Endothelial cell (in vitro differentiated cells): ENCODE measurements at regions not wholly inside any gene's neighbourhood (a gene's known extent, or its start where the extent isn't known, plus 50 kb on each side); places are given as distances from the start of the nearest gene placed in this dataset.
A peak's percentile ranks its signal among the peaks of the same experiment; 100 is the strongest.

ENCODE experiments used
- DNase-seq: peaks from one replicate; pipeline ENCODE4 v3.0.0; 2021; ENCODE audit warnings: low spot score
- H3K27ac Mint-ChIP-seq: one replicate; pipeline ENCODE4 v1.8.0; 2021; ENCODE audit warnings: mixed read lengths, inconsistent platforms; ENCODE audit not compliant: unreplicated experiment
- H3K27me3 Mint-ChIP-seq: one replicate; pipeline ENCODE4 v1.8.0; 2021; ENCODE audit warnings: mild to moderate bottlenecking, moderate library complexity, mixed read lengths, inconsistent platforms; ENCODE audit not compliant: unreplicated experiment
- H3K36me3 Mint-ChIP-seq: one replicate; pipeline ENCODE4 v1.8.0; 2021; ENCODE audit warnings: mild to moderate bottlenecking, low read depth, mixed read lengths, inconsistent platforms; ENCODE audit not compliant: unreplicated experiment
- H3K4me1 Mint-ChIP-seq: one replicate; pipeline ENCODE4 v1.8.0; 2021; ENCODE audit warnings: mild to moderate bottlenecking, mixed read lengths, inconsistent platforms; ENCODE audit not compliant: unreplicated experiment
- H3K4me3 Mint-ChIP-seq: one replicate; pipeline ENCODE4 v1.8.0; 2021; ENCODE audit warnings: mild to moderate bottlenecking, mixed read lengths, inconsistent platforms; ENCODE audit not compliant: unreplicated experiment
- H3K9me3 Mint-ChIP-seq: one replicate; pipeline ENCODE4 v1.8.0; 2021; ENCODE audit warnings: mixed read lengths, inconsistent platforms; ENCODE audit not compliant: unreplicated experiment
- CTCF ChIP-seq: fragments of 200-600 bp; sonication (generic); IDR thresholded peaks from one replicate; pipeline ENCODE4 v1.5.0; 2021; ENCODE audit warnings: antibody characterized with exemption; ENCODE audit not compliant: unreplicated experiment

- no peaks in the 10 kb centered on the region for H3K4me1 Mint-ChIP-seq
- no peak overlapping the region for H3K27ac Mint-ChIP-seq
- peaks cover 4% of the 10 kb centered on the region for H3K27me3 Mint-ChIP-seq
- H3K36me3 Mint-ChIP-seq, result peaks cover 21% of the 10 kb centered on the region
- DNase-seq, result no peak
- peak overlapping the region; percentile 19 for H3K4me3 Mint-ChIP-seq
- TF ChIP-seq CTCF, result no peak
- H3K9me3 Mint-ChIP-seq, result peaks cover 32% of the 10 kb centered on the region
Observed at GRCh38 chr17:70859829-70860228, 690.5 kb downstream of the KCNJ2 start.

- peak overlapping the region; percentile 45 for H3K4me3 Mint-ChIP-seq
- H3K27ac Mint-ChIP-seq, result no peak overlapping the region
- H3K9me3 Mint-ChIP-seq, result peaks cover 32% of the 10 kb centered on the region
- peaks cover 21% of the 10 kb centered on the region for H3K36me3 Mint-ChIP-seq
- TF ChIP-seq CTCF, result no peak
- no peak for DNase-seq
- H3K27me3 Mint-ChIP-seq, result peaks cover 4% of the 10 kb centered on the region
- H3K4me1 Mint-ChIP-seq, result no peaks in the 10 kb centered on the region
Observed at GRCh38 chr17:70862295-70862694, 693.0 kb downstream of the KCNJ2 start.

GRCh38 chr17:70863436-70864248, 694.3 kb downstream of the KCNJ2 start:
- Mint-ChIP-seq H3K9me3 (peaks cover 32% of the 10 kb centered on the region), H3K36me3 (peaks cover 21% of the 10 kb centered on the region), H3K4me1 (no peaks in the 10 kb centered on the region), H3K27me3 (peaks cover 4% of the 10 kb centered on the region), H3K4me3 (no peak overlapping the region), H3K27ac (no peak overlapping the region)
- TF ChIP-seq CTCF, result no peak
- DNase-seq, result no peak

- Mint-ChIP-seq H3K4me1 (no peaks in the 10 kb centered on the region), H3K36me3 (peaks cover 15% of the 10 kb centered on the region), H3K27ac (no peak overlapping the region), H3K27me3 (peaks cover 4% of the 10 kb centered on the region), H3K4me3 (no peak overlapping the region), H3K9me3 (peaks cover 22% of the 10 kb centered on the region)
- no peak for DNase-seq
- no peak for TF ChIP-seq CTCF
Observed at GRCh38 chr17:70865993-70866804, 696.9 kb downstream of the KCNJ2 start.

- no peak for TF ChIP-seq CTCF
- Mint-ChIP-seq H3K27ac (no peak overlapping the region), H3K4me1 (no peaks in the 10 kb centered on the region), H3K36me3 (peaks cover 9% of the 10 kb centered on the region), H3K9me3 (peaks cover 12% of the 10 kb centered on the region), H3K4me3 (no peak overlapping the region), H3K27me3 (peaks cover 1% of the 10 kb centered on the region)
- DNase-seq, result no peak
Observed at GRCh38 chr17:70868149-70868548, 698.8 kb downstream of the KCNJ2 start.
